GM21423 (cell line): ENCODE measurements at regions not wholly inside any gene's neighbourhood (a gene's known extent, or its start where the extent isn't known, plus 50 kb on each side); places are given as distances from the start of the nearest gene placed in this dataset.

ENCODE experiments used
- ATAC-seq: cut with Tn5 transposase; IDR thresholded peaks from one replicate; pipeline ENCODE4 v1.9.1; 2021; ENCODE audit warnings: mild to moderate bottlenecking, moderate library complexity; ENCODE audit not compliant: unreplicated experiment

DNA sequence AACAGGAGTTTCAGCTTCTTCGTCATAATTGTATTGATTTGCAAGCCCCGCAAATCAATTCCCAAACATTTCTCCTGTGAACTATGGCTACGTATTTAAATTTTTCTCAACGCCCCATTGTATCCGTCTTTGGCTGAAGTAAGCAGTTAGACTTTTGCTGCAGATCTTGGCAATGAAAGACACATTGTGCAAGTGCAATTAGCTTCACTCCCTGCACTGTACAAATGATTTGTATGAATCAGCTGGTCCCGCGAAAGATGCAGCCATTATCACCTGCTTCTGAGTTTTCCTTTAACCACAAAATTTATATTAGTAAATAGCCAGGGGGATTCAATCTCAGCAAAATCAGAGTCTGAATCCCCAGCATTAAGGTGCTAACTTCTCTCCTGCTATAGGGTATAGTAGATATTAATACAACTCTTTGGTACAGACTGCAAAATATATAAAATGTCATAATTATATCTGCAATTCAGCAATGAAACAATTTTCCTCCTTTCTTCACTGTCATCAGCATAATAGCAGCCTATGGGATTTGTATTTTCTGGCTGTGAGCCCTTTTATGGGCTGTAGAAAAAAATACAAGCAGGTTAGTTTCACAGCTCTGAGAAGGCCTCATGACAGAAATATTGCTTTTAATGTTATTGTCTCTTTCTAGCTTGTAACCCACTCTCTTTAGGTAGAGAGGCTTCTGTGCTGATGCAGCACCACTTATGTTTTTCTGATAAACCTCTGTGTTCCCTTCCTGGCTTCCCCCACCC, 68.4 kb upstream of the SMARCA2 start:
- ATAC-seq, result no peak

DNA sequence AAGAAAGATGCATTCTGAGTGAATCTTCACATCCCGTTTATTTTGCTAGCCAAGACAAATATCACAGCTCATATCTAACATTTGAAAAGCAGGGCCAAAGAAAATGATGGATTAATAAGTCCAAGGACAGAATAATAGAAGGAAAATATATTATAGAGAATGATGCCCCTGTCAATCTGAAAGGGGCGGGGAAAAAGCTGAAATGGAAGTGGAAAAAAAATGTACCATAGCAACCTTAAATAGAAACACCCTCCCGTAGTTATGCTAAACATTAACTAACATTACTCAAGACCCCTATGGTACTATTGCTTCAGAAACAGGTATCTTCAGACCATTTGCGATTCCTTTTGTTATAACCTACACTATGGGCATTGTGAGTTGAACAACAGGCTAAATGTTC, 67.7 kb upstream of the SMARCA2 start:
- ATAC-seq, result no peak

DNA sequence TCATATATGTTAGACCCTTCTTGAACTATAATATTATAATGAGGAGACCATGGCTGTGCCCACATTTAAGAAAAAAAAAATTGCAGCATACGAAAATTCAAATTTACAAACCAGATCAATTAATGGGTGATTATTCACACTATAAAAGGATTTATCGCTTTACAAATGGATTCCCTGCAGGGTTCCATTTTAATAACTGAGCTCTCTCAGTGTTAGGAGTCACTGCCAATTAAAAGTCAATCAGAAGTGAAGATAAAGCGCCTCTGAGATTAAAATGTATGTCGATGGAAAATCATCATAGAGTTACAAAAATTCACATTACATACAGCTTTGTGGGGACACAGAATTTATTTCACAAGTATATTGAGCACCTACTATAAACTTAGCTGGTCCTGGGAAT, 66.6 kb upstream of the SMARCA2 start:
- no peak for ATAC-seq

DNA sequence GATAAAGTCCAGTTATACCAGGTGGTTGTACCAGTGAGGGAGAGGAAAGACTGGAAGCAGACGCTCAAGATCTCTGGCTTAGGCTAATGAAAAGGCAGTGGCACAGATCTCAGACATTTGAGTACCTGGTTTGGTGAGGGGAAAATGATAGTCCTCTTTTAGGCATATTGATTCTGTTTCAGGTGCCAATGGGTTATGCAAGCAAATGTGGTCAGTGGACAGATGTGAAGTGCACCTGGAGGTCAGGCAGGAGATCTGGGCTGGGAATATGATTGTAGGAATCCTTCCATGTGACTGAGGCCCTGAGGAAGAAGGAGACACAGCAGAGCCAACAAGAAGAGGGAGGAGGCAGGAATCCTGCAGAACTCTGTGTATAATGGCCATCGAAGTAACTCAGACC, 63.7 kb upstream of the SMARCA2 start:
- no peak for ATAC-seq

DNA sequence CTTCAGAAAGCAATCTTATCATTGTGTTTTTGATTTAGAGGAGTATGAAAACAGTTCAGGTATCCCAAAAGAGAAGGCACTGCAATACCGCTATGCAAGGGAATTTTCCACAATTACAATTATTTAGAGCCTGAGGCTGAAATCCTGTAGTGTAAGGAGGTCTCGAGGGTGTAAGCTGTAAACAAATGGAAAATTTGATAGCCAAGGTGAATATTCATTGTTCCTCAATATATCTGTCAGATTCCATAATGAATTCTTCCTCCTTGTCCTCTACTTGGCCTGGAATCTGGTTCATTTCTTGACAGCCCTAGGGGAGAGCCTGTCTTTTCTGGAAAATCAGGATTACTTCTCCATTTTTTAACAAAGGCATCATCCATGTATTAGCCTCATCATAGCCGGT, 63.1 kb upstream of the SMARCA2 start:
- no peak for ATAC-seq

DNA sequence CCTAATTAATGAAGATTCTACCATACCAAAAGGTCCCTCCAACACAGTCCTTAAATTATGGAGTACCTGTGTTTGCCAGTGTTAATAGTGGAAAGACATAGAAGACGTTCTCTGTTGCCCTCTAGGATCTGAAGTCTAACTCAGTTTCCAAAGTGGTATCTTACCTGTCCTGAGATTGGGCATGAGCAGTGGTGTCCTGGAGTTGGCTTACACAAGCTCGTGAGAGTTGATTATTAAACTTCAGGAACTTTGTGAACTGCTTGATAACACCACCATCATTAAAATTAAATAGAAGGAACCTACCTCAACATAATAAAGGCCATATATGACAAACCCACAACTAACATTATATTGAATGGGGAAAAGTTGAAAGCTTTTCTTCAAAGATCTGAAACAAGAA, 60.9 kb upstream of the SMARCA2 start:
- ATAC-seq, result no peak

DNA sequence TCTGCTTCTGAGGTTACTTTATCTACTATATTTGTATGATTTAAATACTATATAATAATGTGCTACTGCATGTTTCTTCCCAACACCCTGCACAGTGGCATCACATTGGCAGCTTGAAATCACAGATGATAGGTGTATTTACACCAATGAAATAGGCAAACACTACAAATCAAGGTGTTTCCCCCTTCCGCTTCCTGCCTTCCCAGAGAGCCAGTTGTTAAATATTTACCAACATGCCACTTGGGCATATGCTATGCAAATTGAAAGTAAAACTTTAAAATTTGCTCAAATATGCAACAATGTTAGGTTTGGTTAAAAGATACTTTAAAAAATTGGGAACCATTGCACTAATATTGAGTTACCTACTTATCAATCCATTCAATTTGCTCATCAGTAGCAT, 58.2 kb upstream of the SMARCA2 start:
- ATAC-seq, result no peak

DNA sequence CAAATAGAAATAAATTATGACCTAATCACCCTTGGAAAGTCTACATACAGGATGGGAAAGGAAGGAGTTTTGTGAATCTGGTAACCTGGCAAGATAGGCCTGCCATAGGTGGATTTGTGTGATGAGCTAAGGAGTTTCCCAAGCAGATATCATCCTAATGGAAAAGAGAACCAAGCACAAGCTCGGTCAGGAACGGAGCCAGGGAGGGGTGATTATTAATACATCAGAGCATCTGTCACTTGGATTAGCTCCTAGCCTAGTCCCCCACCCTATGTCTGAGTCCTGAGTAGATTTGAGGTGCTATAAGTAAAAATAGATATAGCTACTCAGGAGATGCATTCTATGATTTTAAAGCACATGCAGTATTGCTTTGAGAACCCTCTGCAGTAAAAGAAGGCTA, 57.3 kb upstream of the SMARCA2 start:
- no peak for ATAC-seq

DNA sequence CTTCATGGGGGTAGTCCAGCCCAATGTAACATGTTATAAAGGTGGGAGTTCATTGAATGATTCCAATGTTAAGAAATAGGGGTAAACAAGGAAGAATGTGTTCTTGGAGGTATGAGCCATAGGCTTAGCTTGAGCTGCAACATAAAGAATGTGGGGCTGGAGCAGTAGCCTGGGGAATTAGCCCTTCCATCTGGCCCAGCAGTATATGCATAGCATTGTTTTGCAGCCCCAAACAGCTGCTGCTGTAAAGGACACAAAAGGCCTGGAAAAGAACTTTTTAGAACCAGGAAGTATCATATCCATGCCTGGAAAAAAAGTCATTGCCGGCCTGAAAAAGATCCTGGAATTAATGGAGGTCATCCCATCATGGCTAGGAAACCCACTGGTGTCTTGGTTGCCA, 55.8 kb upstream of the SMARCA2 start:
- ATAC-seq, result no peak

DNA sequence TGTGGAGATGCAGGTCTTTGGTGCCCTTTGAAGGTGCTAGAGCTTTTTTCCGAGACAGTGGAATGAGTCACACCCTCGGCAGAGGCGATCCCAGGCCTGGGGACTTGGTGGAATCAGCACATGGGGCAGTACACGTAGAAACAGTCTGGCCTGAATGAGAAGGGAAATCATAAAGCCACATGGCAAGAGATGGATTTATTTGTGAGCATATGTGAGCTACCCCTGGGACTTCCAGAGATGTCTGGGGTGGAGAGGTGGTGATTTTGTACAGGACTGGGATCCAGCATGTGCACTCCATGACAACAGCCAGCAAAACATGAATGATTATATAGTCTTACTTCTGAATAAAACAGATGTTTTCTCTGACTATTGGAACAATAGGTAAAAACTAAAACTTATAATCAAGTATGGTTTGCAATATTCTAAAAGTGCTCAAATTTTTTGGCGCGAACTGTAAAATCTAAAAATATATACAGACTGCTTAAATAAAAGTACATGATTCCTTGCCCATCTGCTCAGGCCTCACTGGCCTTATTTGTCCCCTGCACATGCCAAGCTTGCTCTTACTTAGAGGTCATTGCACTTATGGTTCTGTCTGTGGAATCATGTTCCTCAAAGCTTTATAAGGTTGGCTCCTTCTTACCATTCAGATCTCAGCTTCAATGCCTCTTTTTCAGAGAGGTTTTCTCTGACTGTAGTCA, 54.7 kb upstream of the SMARCA2 start:
- no peak for ATAC-seq

DNA sequence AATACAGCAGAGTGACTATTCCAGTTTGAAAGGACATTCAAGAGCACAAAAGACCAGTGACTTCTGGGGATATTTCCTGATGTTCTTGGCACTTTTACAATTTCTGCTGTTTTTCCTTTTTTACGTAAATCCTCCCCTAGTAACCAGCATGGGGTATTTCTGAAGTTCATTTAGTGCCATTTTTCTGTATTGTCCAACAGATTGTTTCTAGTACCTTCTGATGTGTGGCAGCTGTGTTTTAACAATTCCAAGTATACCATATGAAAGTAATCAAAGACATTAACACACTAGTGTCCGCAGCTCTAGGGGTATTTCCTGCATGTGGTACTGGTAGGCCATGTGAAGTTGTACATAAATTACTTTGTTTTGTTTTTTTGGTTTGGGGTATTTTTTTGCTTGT, 53.0 kb upstream of the SMARCA2 start:
- ATAC-seq, result no peak

DNA sequence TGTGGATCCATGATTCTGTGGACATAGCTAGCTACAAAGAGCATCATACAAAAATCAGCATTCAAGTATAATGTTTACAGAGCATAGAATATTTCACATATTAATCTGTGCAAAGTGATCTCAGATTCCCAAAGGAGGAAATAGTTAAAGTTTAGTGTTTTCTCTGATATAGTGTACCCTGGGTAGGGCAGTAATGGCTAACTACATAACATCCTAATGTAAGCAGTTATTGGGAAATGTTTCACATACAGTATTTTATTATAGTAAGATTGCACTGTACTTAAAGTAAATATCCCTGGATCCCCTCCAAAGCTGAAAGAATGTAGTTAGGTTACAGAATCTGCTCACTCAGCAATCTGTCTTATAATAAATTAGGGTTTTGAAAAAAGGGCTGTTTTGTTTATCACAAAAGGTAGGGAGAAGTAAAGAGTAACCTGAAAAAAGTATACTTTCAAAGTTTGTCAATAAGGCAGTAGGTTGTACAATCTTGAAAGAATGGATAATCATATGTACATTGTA, 52.5 kb upstream of the SMARCA2 start:
- ATAC-seq, result no peak

DNA sequence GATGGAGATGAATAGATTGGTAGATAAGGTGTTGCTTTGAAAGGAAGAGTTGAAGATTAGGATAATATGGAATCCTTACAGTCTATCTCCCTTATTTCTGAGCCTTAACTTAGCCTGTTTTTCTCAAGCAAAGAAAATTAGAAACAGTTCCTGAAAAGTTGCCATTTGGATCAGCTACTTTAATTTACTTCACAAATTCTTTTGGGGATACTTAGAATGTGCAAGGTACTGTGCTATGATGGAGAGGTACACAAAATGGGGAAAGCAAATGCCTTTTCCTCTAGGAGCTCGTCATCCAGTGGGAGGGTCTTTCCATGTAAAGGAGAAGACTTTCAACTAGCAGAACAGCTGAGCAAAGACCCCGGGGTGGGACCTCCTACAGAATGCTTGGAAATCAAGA, 51.1 kb upstream of the SMARCA2 start:
- ATAC-seq, result no peak
